NCI-H345 (cell line): ENCODE measurements at regions not wholly inside any gene's neighbourhood (a gene's known extent, or its start where the extent isn't known, plus 50 kb on each side); places are given as distances from the start of the nearest gene placed in this dataset.

Source experiments
- DNase-seq: peaks from one replicate; lab custom pipeline; 2025; lab: John Stamatoyannopoulos, UW

DNA sequence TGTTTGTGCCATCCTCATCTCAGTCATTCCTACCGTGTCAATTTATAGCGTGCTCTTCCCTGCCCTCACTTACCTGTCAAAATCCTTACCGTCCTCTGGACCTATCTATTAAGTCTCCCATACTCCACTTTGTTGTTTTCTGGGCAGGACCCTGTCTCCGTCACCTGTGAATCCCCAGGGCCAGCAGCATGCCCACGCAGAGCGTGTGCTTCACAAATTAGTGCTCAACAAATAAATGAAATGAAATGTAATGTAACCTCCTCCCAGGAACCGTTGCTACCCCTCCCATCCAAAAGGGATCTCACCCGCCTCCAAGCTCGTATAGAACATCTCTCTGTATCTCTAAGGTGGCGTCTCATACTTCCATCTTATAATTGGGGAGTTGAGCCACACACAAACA, 589.9 kb upstream of the MGMT start:
- DNase-seq, result no peak

DNA sequence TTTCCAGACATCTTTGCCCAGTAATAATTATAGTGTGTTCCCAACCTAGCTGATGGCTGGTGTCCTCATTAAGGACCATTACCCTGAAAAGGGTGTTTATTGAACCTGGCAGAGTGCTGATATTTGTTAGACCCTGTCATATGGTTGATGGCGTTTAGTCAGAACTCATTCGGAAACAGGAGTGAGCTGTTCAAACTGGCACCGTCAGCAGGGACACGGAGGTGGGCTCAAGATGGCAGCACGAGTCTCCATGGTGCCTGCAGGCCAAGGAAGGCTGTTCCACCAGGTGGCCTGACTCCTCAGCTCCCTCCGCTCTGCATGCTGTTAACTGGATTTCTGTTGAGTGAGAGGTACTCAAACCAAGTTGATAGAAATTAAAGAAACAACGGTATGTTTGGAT, 589.1 kb upstream of the MGMT start:
- DNase-seq, result no peak

DNA sequence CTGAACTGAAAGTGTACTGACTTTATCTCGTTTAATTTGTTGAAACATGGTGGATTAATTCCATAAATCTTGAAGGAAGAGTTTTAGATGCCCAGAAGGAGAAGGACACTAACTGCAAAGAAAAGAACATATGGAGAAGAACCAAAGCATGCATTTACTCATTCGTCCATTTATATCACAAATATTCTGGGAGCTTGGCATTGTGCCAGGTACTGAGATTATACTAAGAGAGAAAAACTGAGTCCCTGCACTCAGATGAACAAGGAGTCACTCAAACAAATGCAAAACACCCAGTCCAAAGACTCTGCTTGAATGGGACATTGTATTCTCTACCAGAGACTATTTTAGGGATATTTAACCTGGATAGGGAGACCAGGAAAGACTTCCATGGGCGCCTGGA, 588.0 kb upstream of the MGMT start:
- no peak for DNase-seq

- DNase-seq, result no peak
Observed at GRCh38 chr10:128879441-128880140, 587.5 kb upstream of the MGMT start.

DNA sequence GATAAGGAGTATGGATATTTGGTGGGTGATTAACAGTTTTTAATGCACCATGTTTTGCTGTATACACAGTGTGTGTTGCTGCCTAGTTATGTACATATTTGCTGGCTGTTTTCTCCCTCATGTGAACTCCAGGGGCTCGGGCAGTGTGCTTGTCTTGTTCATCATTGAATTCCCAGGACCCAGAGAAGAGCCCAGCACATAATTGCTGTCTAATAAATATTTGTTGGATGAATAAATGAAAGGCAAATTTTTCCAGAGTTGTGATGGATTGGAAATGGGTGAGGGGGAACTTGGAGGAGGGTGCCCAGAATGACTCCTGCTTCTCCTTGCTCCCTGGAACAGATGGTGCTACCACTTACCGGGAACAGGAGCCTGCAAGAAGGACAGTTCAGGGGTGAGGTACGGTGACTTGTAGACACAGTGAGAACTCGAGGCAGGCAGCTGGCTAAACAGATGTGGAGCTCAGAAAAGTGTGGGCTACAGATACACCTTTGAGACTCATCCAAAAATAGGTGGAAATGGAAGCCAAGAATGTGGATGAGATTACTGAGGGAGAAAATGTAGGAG, 586.8 kb upstream of the MGMT start:
- no peak for DNase-seq

DNA sequence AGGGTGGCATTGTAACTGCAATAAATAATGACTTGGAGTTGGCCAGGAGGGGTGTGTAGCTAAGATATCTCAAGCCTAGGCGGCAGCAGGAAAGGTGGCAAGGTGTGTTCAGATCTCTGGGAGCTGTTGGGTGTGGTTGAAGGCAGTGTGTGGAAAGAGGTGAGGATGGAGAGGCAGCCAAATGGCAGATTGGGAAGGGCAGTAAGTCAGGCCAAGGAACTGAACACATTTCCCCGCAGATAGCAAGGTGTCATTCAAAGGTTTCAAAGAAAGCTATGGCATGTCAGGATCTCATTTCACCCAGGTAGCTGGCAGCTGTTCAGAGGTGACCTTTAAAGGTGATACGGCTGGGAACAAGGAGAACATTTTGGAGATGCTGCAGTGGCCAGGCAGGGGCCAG, 586.0 kb upstream of the MGMT start:
- DNase-seq, result no peak

GRCh38 chr10:128883231-128884032, 583.6 kb upstream of the MGMT start:
- DNase-seq, result no peak

- DNase-seq, result no peak
Observed at GRCh38 chr10:128884033-128884425, 583.0 kb upstream of the MGMT start.

DNA sequence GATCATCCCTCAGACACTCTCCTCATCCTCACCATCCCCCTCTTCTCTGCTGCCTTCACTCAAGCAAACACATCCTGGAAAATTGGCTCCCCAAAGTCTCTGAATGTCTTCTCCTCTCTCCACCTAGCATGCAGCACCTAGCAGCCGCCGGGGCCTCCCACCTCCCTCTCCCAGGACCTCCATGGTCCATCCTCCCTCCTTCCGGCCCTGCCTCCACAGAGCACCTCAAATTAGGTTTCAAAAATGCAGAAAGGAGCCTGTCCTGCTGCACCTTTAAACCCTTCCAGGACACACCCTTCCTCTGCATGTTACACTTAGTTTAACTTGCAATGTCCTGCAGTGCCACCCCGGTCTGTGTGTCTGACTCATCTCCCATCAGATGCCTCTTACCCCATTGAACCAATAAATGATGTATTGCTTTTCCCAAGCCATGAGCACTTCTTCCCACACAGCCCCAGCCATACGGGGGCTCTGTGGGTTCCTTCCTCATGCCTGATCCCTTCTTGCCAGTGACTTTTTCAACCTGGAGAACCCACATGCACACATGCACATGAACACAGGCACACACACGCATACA, 582.5 kb upstream of the MGMT start:
- no peak for DNase-seq

GRCh38 chr10:128885573-128886555, 581.2 kb upstream of the MGMT start:
- no peak for DNase-seq

DNA sequence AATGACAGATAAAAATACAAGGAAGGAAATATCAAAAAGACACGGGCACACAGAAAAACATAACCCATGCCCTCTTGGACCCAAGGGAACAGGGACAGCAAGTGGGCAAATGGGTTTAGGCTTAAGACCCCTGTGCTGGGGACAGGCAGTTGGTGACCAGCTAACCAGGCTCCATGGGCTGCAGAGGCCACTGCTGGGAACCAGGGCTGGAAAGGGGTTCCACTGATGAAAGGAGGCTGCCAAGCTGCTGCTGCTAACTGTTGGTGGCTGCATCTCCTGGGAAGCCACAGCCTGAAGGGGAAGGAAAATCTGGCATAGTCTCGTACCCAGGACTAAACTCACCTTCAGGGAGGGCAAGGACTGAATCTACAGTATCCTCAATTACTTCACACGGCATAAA, 579.2 kb upstream of the MGMT start:
- no peak for DNase-seq

GRCh38 chr10:128892005-128892404, 575.0 kb upstream of the MGMT start:
- no peak for DNase-seq

- no peak for DNase-seq
Observed at GRCh38 chr10:128894641-128895040, 572.4 kb upstream of the MGMT start.

DNA sequence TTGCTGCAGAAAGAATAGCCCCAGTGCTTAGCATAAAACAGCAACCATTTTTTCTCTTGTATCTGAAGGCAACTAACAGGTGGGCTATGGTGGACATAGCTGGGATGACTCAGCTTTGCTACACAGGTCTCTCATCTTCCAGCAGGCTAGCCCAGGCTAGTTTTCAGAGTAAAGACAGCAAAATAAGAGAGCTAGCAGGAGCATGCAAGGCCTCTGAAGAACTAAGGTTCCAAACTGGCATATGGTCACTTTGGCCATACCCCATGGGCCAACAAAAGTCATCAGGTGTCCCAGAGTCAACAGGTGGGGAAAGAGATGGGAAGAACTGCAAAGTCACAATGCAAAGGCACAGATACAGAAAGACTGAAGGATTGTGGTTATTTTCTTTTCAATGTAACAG, 571.6 kb upstream of the MGMT start:
- no peak for DNase-seq

GRCh38 chr10:128896116-128896795, 570.8 kb upstream of the MGMT start:
- DNase-seq, result no peak

GRCh38 chr10:128896963-128897362, 570.1 kb upstream of the MGMT start:
- DNase-seq, result no peak

GRCh38 chr10:128897401-128898129, 569.5 kb upstream of the MGMT start:
- DNase-seq, result no peak

DNA sequence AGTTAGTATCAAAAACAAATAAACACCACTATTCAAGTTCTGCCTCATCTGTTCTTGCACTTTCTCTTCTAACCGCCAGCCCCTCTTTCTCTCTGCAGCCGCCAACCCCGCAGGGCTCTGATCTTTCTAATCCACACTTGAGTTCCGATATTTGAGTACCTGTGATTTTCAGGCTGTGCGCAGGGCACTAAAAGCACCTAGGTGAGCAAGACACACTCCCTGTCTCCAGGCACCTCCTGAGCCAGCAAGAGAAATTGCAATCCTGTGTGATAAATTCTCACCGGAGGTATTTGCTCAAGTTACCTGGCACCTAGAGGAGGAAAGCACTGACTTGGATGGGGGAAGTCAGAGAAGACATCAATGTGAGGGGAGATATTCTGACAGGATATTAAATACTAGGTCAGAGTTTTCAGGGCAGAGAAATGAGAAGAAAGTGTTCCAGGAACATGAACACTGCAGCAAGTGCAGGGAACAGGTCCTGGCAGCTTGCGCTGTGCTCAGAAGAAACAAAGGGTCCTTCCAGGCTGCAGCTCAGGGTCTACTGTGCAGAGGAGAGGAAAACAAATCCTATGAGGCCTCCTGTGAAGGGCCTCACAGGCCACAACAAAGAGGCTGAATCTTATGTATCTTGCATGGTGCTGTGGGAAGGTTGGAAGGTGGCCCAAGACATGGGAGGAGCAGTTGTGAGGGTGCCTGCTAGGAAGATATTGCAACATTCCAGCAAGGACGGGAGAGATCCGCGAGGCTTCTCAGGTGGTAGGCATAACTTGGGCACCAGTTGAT, 568.7 kb upstream of the MGMT start:
- no peak for DNase-seq

DNA sequence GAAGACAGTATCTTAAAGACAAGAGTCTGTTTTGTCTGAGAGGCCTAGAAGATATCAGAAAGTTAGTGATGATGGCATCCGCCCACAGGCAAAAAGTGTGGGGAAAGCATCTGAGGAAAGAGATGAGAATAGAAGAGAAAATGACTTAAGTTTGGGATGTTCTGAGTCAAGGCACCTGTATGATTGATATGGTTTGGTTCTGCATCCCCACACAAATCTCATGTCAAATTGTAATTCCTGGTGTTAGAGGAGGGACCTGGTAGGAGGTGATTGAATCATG, 568.2 kb upstream of the MGMT start:
- DNase-seq, result no peak

DNA sequence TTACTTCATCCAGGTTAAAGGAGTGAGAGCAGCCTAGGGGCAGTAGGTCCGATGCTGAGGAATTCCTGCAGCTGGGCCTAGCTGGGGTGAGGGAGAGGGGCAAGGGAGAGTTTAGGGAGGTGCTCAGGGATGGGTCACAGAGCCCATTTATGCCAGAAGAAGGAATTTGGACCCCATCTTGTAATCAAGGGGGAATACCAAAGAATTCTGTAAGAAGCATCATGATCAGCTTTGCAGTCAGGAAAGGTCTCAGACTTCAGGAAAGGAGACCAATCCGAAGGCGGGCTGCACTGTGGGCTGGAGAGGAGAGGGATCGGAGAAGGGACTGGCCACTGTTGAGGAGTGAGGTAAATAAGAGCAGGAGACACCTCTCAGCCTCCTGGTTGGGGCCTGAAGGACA, 566.6 kb upstream of the MGMT start:
- no peak for DNase-seq
